Calu3 (cell line): ENCODE measurements at regions not wholly inside any gene's neighbourhood (a gene's known extent, or its start where the extent isn't known, plus 50 kb on each side); places are given as distances from the start of the nearest gene placed in this dataset.

ENCODE experiments used
- BruUV-seq: library from RNA; stranded (reverse); fragments of 400-500 nt; replicated peaks from 2 replicates; lab custom pipeline; 2021; lab: Mats Ljungman, UMichigan
- CTCF ChIA-PET: fragments of 300-600 bp; sonication (Branson Sonifier 250); formaldehyde crosslinking; loops from one replicate; lab custom pipeline; 2022; ENCODE audit warnings: antibody characterized with exemption; lab: Charles Lee
- DNase-seq: peaks from one replicate; pipeline ENCODE4 v3.0.0; 2022
- H3K27ac Mint-ChIP-seq: one replicate; pipeline ENCODE4 v1.8.0; 2022; ENCODE audit warnings: mixed read lengths; ENCODE audit not compliant: unreplicated experiment
- H3K27me3 Mint-ChIP-seq: one replicate; pipeline ENCODE4 v1.8.0; 2022; ENCODE audit warnings: mixed read lengths; ENCODE audit not compliant: unreplicated experiment
- H3K36me3 Mint-ChIP-seq: one replicate; pipeline ENCODE4 v1.8.0; 2022; ENCODE audit warnings: mild to moderate bottlenecking, moderate library complexity, mixed read lengths; ENCODE audit not compliant: insufficient read depth, unreplicated experiment
- H3K4me1 Mint-ChIP-seq: one replicate; pipeline ENCODE4 v1.8.0; 2022; ENCODE audit warnings: mild to moderate bottlenecking, low read depth, mixed read lengths; ENCODE audit not compliant: unreplicated experiment
- H3K4me3 Mint-ChIP-seq: one replicate; pipeline ENCODE4 v1.8.0; 2022; ENCODE audit warnings: mild to moderate bottlenecking, low read depth, moderate library complexity, mixed read lengths; ENCODE audit not compliant: unreplicated experiment
- H3K9me3 Mint-ChIP-seq: one replicate; pipeline ENCODE4 v1.8.0; 2022; ENCODE audit warnings: low read depth, mixed read lengths; ENCODE audit not compliant: unreplicated experiment
- intact Hi-C: fragments of 100-400 bp; cut with micrococcal nuclease; formaldehyde crosslinking; loops from one replicate; pipeline ENCODE4 v1.10.0; 2022; ENCODE audit not compliant: unreplicated experiment
- TF ChIP-seq, protein P1 (sequence below): fragments of 200-600 bp; IDR thresholded peaks from one replicate; pipeline ENCODE4 v1.8.0; 2022; ENCODE audit warnings: antibody characterized with exemption; ENCODE audit not compliant: unreplicated experiment

DNA sequence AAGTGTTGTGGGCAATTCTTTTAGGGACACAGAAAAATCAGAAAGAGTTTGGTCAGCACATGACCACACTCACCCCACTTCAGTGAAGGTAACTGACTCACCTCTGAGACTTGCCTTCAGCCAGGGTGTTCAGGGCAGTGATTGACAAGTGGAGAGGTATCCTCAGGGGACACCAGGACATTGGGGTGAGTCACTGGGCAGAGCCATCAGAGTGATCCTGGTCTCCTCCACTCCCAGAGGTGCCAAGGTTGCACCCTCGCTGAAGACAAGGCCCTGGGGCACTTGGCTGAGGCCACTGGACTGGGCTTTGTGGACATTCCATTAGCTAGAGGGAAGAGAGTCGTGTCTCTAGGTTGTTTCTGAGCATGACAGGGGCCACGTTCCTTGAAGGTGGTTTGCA lies 113.4 kb downstream of the GADD45G start:
- H3K4me3 Mint-ChIP-seq, result no peak overlapping the region
- H3K27me3 Mint-ChIP-seq, result peaks cover 84% of the 10 kb centered on the region
- CTCF ChIA-PET, result no interaction called here
- no peaks in the 10 kb centered on the region for H3K36me3 Mint-ChIP-seq
- H3K9me3 Mint-ChIP-seq, result no peaks in the 10 kb centered on the region
- H3K4me1 Mint-ChIP-seq, result no peaks in the 10 kb centered on the region
- TF ChIP-seq, protein P1, sequence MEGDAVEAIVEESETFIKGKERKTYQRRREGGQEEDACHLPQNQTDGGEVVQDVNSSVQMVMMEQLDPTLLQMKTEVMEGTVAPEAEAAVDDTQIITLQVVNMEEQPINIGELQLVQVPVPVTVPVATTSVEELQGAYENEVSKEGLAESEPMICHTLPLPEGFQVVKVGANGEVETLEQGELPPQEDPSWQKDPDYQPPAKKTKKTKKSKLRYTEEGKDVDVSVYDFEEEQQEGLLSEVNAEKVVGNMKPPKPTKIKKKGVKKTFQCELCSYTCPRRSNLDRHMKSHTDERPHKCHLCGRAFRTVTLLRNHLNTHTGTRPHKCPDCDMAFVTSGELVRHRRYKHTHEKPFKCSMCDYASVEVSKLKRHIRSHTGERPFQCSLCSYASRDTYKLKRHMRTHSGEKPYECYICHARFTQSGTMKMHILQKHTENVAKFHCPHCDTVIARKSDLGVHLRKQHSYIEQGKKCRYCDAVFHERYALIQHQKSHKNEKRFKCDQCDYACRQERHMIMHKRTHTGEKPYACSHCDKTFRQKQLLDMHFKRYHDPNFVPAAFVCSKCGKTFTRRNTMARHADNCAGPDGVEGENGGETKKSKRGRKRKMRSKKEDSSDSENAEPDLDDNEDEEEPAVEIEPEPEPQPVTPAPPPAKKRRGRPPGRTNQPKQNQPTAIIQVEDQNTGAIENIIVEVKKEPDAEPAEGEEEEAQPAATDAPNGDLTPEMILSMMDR, result no peak
- no peak for DNase-seq
- no TSS peak for BruUV-seq
- intact Hi-C loops, result no loop called here
- H3K27ac Mint-ChIP-seq, result no peak overlapping the region

DNA sequence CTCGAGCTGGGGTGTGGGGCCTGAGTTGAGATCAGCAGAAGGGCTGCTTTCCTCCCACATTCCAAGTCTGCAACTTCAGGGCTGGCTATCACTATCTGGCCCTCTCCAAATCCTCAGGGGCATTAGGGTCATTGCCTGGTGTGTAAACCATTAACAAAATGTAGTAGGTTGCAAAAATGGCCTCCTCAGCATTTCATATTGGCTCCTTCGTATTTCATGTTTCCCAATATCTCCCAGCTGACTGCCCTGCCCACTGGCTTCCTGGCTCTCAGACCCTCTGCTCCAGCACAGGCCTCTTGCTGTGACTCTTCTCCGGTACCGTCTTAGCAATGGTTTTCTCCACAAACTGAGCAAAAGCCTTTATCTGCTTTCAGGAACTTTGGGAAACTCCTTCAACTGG lies 113.8 kb downstream of the GADD45G start:
- no peak overlapping the region for H3K27ac Mint-ChIP-seq
- no TSS peak for BruUV-seq
- CTCF ChIA-PET, result no interaction called here
- H3K4me3 Mint-ChIP-seq, result no peak overlapping the region
- no peaks in the 10 kb centered on the region for H3K36me3 Mint-ChIP-seq
- peaks cover 84% of the 10 kb centered on the region for H3K27me3 Mint-ChIP-seq
- H3K4me1 Mint-ChIP-seq, result no peaks in the 10 kb centered on the region
- TF ChIP-seq, protein P1, result no peak
- intact Hi-C loops, result no loop called here
- no peak for DNase-seq
- no peaks in the 10 kb centered on the region for H3K9me3 Mint-ChIP-seq

DNA sequence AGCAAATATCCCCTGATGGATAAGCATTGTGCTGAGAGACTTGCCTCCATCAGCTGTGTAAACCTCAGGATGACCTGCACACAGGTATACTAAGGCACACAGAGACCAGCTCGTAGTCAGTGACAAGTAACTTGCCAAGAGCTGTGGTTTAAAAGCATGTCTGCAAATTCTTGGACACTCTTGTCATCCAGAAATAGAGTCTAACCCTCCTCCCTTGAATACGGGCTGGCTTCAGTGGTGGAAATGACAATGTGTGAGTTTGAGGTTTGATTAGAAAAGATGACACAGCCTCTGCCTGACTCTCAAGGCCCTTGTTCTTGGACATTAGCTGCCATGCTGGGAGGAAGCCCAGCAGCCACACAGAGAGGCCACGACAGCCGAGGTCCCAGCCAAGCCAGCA lies 114.4 kb downstream of the GADD45G start:
- intact Hi-C loops, result no loop called here
- TF ChIP-seq, protein P1, result no peak
- H3K9me3 Mint-ChIP-seq, result no peaks in the 10 kb centered on the region
- CTCF ChIA-PET, result no interaction called here
- DNase-seq, result no peak
- no TSS peak for BruUV-seq
- H3K4me3 Mint-ChIP-seq, result no peak overlapping the region
- H3K4me1 Mint-ChIP-seq, result no peaks in the 10 kb centered on the region
- H3K36me3 Mint-ChIP-seq, result no peaks in the 10 kb centered on the region
- peaks cover 82% of the 10 kb centered on the region for H3K27me3 Mint-ChIP-seq
- no peak overlapping the region for H3K27ac Mint-ChIP-seq

DNA sequence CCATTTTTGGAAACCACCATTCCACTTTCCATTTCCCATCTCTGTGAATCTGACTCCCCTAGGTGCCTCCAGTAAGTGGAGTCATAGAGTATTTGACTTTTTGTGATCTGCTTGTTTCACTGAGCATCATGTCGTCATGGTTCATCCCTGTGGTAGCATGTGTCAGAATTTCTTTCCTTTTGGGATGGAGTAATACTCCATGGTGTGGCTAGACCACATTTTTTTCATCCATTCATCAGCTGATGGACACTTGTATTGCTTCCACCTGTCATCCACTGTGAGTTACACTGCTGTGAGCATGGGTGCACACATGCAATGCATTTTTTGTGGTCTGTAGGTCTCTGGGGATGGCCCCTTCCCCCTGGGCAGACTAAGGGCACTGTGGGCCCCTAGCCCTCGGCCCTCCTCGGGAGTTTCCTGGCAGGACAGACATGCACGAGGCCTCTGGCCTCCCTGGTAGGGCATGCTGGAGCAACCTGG lies 115.9 kb downstream of the GADD45G start:
- Mint-ChIP-seq H3K4me3 (no peak overlapping the region), H3K9me3 (no peaks in the 10 kb centered on the region), H3K27ac (no peak overlapping the region), H3K27me3 (peaks cover 77% of the 10 kb centered on the region), H3K4me1 (no peaks in the 10 kb centered on the region), H3K36me3 (no peaks in the 10 kb centered on the region)
- TF ChIP-seq, protein P1, result no peak
- CTCF ChIA-PET, result no interaction called here
- intact Hi-C loops, result no loop called here
- no peak for DNase-seq
- BruUV-seq, result no TSS peak
